C4-2B (cell line): ENCODE measurements at regions not wholly inside any gene's neighbourhood (a gene's known extent, or its start where the extent isn't known, plus 50 kb on each side); places are given as distances from the start of the nearest gene placed in this dataset.

Experiments
- H3K27ac ChIP-seq: fragments of 450-650 bp; 2 replicates; pipeline ENCODE4 v1.5.1; 2017
- ZFX ChIP-seq: fragments of 450-650 bp; IDR thresholded peaks from 2 replicates; pipeline ENCODE4 v1.6.1; 2017
- TF ChIP-seq, protein P1 (sequence below): fragments of 450-650 bp; conservative IDR thresholded peaks from 2 replicates; pipeline ENCODE4 v1.5.1; 2017; ENCODE audit warnings: mild to moderate bottlenecking

DNA sequence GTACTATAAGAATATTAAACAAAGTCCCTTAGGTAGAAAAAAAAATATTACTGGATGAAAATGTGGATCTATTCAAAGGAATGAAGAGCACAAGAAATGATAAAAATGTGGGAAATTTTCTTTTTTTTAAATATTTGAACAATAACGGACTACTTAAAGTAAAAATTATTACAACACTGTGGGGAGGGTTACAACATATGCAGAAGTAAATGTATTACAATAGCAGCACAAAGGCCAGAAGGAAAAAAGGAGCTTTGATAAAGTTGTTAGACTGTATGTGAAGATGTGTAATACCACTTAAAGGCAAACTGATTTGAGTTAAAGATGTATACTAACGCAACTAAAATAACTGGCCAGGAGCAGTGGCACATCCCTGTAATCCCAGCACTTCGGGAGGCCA lies 427.1 kb downstream of the SHQ1 start:
- H3K27ac ChIP-seq = no peak overlapping the region
- TF ChIP-seq, protein P1, sequence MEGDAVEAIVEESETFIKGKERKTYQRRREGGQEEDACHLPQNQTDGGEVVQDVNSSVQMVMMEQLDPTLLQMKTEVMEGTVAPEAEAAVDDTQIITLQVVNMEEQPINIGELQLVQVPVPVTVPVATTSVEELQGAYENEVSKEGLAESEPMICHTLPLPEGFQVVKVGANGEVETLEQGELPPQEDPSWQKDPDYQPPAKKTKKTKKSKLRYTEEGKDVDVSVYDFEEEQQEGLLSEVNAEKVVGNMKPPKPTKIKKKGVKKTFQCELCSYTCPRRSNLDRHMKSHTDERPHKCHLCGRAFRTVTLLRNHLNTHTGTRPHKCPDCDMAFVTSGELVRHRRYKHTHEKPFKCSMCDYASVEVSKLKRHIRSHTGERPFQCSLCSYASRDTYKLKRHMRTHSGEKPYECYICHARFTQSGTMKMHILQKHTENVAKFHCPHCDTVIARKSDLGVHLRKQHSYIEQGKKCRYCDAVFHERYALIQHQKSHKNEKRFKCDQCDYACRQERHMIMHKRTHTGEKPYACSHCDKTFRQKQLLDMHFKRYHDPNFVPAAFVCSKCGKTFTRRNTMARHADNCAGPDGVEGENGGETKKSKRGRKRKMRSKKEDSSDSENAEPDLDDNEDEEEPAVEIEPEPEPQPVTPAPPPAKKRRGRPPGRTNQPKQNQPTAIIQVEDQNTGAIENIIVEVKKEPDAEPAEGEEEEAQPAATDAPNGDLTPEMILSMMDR = no peak
- no peak for TF ChIP-seq ZFX

DNA sequence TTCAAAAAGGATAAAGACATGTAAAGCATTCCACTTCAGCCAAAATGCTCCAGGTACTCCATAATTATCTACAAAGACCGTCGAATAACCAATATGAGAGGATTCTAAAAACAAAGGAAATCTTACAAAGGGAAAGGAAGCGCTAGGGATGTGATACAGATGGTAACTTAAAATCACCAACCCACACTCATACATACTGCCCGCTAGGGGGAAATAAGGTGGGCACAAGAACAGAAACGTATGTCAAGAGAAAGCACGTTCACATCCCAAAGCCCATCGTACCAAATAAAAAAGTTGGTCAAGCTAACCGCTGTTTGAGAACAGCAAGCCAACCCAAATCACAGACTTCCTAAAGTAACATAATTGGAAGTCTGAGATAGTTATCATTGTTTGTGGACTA lies 429.4 kb downstream of the SHQ1 start:
- TF ChIP-seq, protein P1 = no peak
- TF ChIP-seq ZFX = no peak

DNA sequence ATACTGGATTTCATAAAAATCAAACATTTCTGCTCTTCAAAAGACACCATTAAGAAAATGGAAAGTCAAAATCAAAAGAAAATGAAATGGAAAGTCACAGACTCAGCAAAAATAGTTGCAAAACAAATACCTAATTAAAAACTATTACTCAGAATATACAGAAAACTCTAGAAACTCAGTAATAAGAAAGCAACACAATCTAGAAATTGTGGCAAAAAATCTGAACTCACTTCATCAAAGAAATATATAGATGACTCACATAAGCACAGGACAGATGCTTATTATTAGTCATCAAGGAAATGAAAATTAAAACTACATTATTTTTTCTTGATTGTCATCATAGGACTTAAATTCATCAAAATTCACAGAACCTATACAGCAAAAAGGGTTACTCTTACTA lies 430.0 kb downstream of the SHQ1 start:
- no peak overlapping the region for H3K27ac ChIP-seq
- TF ChIP-seq ZFX = no peak
- TF ChIP-seq, protein P1 = no peak

More for the DNA sequence above, 429.4 kb downstream of the SHQ1 start:
- no peak overlapping the region for H3K27ac ChIP-seq

DNA sequence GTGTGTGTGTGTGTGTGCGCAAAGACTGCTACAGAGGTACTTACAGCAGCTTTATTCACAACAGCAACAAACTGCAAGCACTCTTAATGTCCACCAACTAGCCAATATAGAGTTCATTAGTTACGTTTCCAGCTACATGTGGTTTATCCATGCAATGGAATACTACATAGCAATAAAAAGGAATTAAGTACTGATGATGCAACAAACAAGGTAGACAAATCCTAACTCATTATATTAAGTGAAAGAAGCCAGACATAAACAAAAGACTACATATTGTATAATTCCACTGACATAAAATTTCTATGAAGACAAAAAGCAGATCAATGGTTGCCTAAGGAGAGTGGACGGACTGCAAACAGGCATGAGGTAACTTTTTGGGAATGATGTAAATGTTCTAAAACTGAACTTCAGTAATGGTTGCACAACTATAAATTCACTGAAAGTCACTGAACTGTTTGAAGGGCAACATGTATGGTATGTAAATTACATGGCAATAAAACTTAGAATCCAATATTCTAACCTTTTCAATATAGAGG lies 433.7 kb downstream of the SHQ1 start:
- TF ChIP-seq, protein P1 = no peak
- no peak for TF ChIP-seq ZFX
- H3K27ac ChIP-seq = no peak overlapping the region

DNA sequence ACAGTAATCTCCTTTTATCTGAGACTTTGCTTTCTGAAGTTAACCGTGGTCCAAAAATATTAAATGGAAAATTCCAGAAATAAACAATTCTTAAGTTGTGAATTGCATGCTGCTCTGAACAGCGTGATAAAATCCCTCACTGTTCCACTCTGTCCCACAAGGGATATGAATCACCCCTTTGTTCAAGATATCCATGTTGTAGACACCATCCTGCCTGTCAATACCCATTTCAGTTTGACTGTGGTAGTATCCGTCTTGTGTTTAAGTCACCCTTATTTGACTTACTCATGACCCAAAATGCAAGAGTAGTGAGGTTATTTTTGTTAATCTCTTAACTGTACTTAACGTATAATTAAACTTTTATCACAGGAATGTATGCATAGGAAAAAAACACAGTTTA lies 435.0 kb downstream of the SHQ1 start:
- no peak overlapping the region for H3K27ac ChIP-seq

DNA sequence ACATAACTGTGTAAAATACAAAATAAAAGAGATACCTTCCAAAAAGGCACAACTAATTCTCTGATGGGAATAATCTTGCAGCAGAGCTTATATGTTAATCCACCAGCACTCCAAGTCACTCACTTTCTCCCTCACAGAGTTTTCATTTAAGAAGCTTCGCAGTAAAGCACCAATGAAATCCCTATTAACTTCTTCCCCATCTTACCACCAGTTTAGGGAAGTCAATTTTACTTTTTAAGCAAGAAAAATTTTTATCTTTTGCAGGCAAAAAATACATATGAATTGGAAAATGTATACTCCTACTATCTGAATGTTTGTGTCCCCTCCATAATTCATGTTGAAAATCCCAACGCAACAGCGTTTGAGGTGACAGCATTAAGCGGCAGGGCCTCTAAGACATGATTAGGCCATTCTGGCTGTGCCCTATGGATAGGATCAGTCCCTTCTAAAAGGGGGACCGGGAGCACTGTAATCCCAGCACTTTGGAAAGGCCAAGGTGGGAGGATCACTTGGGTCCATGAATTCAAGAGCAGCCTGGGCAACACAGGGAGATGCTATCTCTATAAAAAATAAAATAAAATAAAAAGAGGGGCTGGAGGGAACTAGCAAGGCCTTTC lies 435.8 kb downstream of the SHQ1 start:
- H3K27ac ChIP-seq = no peak overlapping the region
- TF ChIP-seq ZFX = no peak
- TF ChIP-seq, protein P1 = no peak

More for the DNA sequence above, 435.0 kb downstream of the SHQ1 start:
- TF ChIP-seq ZFX = no peak
- TF ChIP-seq, protein P1 = no peak

DNA sequence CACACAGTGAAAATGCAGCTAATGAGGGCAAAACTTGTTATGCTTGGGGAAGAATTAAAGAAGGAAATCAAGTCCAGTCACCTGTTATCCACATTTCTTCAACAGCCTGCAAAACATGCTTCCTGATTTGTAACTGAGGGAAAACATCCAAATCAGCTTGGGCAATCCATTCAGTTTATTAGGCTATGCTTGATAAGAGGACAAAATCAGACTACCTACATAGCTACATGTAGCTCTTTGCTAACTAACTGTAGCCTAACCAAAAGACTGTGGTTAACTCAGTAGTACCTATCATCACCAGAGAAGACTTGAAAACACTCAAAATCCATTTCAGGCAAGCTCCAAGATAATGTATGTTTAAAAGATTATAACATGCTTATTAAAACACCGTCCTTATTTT lies 436.4 kb downstream of the SHQ1 start:
- no peak overlapping the region for H3K27ac ChIP-seq
- TF ChIP-seq, protein P1 = no peak
- no peak for TF ChIP-seq ZFX
